ENCODE measurements at regions not wholly inside any gene's neighbourhood (a gene's known extent, or its start where the extent isn't known, plus 50 kb on each side); places are given as distances from the start of the nearest gene placed in this dataset.

GRCh38 chr11:42957831-42958230 lies 354.0 kb upstream of the API5 start:
- no peak for TF ChIP-seq CTCF (IDR thresholded peaks at IDR 0.05 in 4 of 5, conservative IDR thresholded peaks at IDR 0.05 in 1 of 5)
- TF ChIP-seq POLR2A (IDR thresholded peaks at IDR 0.05) = no peak
